ENCODE measurements at regions not wholly inside any gene's neighbourhood (a gene's known extent, or its start where the extent isn't known, plus 50 kb on each side); places are given as distances from the start of the nearest gene placed in this dataset.

DNA sequence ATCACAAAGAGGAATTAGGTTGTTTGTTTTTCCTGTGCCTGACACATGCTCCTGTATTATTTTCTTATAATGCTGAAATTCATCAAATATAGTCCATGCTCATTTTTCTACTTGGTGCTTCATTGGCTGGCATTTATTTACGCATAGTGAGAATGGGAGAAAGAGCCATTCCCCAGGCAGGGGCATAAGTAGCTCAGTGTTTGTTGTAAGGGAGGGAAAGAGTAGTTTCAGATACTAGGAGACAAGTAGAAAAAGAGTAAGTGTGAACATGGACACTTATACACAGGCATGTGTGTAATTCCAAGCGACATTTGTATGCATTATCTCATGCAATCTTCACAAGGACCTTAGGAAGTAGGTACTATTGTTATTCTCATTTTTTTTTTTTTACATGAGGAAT is 111.9 kb upstream of the UGP2 start:
- DNase-seq (ENCODE audit: low spot score in 2 of 2): no peak

DNA sequence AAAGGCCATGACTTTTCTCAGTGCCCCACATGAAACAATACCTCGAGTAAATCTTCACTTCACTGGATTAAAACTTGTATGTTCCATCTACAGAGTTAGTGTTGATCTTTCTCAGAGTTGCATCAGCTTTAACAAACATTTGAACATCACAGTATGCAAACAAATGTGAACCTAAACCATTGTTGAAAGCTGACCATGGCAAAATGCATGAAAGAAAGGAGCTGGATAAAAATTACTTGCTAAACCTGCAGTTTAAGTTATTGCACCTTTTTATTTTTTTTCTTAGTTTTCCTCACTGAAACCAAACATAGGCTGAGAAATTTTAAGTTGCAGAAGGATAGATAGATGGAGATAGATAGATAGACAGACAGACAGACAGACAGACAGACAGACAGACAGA is 107.2 kb upstream of the UGP2 start:
- H3K4me1 ChIP-seq: peaks cover 24% of the 10 kb centered on the region
- no peaks in the 10 kb centered on the region for H3K36me3 ChIP-seq
- no peaks in the 10 kb centered on the region for H3K9me3 ChIP-seq
- WGBS: 85% methylated on average over 1 of the region's 1 CpG
- TF ChIP-seq POLR2AphosphoS5 (IDR thresholded peaks at IDR 0.05): no peak
- TF ChIP-seq, protein P1, sequence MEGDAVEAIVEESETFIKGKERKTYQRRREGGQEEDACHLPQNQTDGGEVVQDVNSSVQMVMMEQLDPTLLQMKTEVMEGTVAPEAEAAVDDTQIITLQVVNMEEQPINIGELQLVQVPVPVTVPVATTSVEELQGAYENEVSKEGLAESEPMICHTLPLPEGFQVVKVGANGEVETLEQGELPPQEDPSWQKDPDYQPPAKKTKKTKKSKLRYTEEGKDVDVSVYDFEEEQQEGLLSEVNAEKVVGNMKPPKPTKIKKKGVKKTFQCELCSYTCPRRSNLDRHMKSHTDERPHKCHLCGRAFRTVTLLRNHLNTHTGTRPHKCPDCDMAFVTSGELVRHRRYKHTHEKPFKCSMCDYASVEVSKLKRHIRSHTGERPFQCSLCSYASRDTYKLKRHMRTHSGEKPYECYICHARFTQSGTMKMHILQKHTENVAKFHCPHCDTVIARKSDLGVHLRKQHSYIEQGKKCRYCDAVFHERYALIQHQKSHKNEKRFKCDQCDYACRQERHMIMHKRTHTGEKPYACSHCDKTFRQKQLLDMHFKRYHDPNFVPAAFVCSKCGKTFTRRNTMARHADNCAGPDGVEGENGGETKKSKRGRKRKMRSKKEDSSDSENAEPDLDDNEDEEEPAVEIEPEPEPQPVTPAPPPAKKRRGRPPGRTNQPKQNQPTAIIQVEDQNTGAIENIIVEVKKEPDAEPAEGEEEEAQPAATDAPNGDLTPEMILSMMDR (IDR thresholded peaks at IDR 0.05): no peak
- TF ChIP-seq POLR2A (IDR thresholded peaks at IDR 0.05): no peak
- no peak for TF ChIP-seq EP300 (IDR thresholded peaks at IDR 0.05)
- DNase-seq (ENCODE audit: low spot score in 2 of 2): no peak
- H3K27ac ChIP-seq: no peak overlapping the region
- H3K4me3 ChIP-seq: no peak overlapping the region
- no peaks in the 10 kb centered on the region for H3K27me3 ChIP-seq

More for the DNA sequence above, 111.9 kb upstream of the UGP2 start:
- no peak for TF ChIP-seq POLR2A (IDR thresholded peaks at IDR 0.05)
- TF ChIP-seq EP300 (IDR thresholded peaks at IDR 0.05): no peak
- no peak for TF ChIP-seq POLR2AphosphoS5 (IDR thresholded peaks at IDR 0.05)
- TF ChIP-seq, protein P1 (IDR thresholded peaks at IDR 0.05): no peak
- Histone ChIP-seq H3K9me3 (no peaks in the 10 kb centered on the region), H3K27me3 (no peaks in the 10 kb centered on the region), H3K27ac (no peak overlapping the region), H3K4me3 (no peak overlapping the region), H3K4me1 (no peaks in the 10 kb centered on the region), H3K36me3 (no peaks in the 10 kb centered on the region)
- 97% methylated on average over 2 of the region's 2 CpGs for WGBS

DNA sequence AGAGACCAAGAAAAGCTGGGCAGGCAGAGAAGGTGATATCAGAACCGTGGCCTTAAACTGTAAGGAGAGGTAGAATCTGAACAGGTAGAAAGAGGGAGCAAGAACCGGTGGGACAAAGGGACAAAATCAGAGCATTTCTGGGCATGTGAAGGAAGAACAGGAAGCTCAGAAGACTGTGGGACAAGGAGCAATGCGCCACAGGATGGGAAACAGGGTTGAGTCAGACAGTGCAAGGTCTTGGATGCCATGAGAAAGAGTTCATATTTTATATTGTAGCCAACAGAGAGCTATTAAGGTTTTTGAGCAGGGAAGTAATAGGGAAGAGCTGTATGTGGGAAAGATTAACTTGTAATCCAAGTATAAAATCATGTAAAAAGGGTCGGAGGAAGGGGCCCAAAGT is 106.4 kb upstream of the UGP2 start:
- no peaks in the 10 kb centered on the region for H3K36me3 ChIP-seq
- no peak overlapping the region for H3K27ac ChIP-seq
- H3K27me3 ChIP-seq: no peaks in the 10 kb centered on the region
- H3K4me1 ChIP-seq: peaks cover 24% of the 10 kb centered on the region
- no peak for DNase-seq (ENCODE audit: low spot score in 2 of 2)
- H3K9me3 ChIP-seq: no peaks in the 10 kb centered on the region
- 74% methylated on average over 4 of the region's 4 CpGs for WGBS
- no peak overlapping the region for H3K4me3 ChIP-seq
- no peak for TF ChIP-seq EP300 (IDR thresholded peaks at IDR 0.05)
- TF ChIP-seq, protein P1 (IDR thresholded peaks at IDR 0.05): no peak
- no peak for TF ChIP-seq POLR2A (IDR thresholded peaks at IDR 0.05)
- TF ChIP-seq POLR2AphosphoS5 (IDR thresholded peaks at IDR 0.05): no peak

DNA sequence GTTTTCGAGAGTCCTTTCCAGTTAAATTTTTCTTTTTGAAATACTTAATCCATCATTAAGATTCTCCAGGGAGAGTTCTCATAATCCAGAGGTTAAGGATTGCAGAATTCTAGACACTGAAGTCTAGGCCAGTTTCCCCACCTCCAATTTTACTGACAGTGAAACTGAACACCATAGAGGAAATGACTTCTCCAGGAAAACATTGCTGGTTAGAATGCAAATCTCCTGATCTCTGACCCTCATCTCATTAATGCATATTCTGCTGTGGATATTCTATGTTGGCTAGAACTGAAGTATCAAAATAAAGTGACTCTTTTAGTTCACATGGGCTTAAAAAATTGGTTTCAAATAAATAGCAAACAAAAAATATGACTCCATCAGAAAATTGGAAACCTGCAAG is 105.8 kb upstream of the UGP2 start:
- H3K9me3 ChIP-seq: no peaks in the 10 kb centered on the region
- H3K27me3 ChIP-seq: no peaks in the 10 kb centered on the region
- H3K27ac ChIP-seq: no peak overlapping the region
- no peaks in the 10 kb centered on the region for H3K36me3 ChIP-seq
- no peak for DNase-seq (ENCODE audit: low spot score in 2 of 2)
- H3K4me1 ChIP-seq: peaks cover 28% of the 10 kb centered on the region
- WGBS: 57% methylated on average over 1 of the region's 1 CpG
- H3K4me3 ChIP-seq: no peak overlapping the region
- TF ChIP-seq, protein P1 (IDR thresholded peaks at IDR 0.05): no peak
- TF ChIP-seq POLR2A (IDR thresholded peaks at IDR 0.05) (no peak), EP300 (IDR thresholded peaks at IDR 0.05) (no peak), POLR2AphosphoS5 (IDR thresholded peaks at IDR 0.05) (no peak)

DNA sequence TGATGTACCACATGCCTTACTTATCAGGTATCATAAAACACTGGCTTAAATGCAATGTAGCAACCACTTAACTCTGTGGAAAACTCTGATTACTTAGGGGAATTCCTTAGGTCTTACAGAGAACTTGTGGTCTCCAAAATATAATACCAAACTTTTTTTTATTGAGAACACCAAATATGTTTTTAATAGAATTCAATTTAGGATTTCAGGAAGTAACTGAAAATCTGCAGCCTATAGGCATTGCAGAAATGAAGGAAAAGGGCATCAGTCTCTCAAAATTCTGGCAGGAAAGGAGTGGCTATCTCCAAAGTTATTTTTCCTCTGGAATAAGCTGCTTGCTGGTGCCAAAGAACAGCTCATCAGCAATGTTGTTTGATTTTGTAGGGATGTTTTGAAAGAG is 105.3 kb upstream of the UGP2 start:
- no peak for DNase-seq (ENCODE audit: low spot score in 2 of 2)
- H3K36me3 ChIP-seq: no peaks in the 10 kb centered on the region
- H3K4me3 ChIP-seq: no peak overlapping the region
- peaks cover 30% of the 10 kb centered on the region for H3K4me1 ChIP-seq
- H3K27me3 ChIP-seq: no peaks in the 10 kb centered on the region
- TF ChIP-seq POLR2A (IDR thresholded peaks at IDR 0.05) (no peak), POLR2AphosphoS5 (IDR thresholded peaks at IDR 0.05) (no peak), EP300 (IDR thresholded peaks at IDR 0.05) (no peak)
- TF ChIP-seq, protein P1 (IDR thresholded peaks at IDR 0.05): no peak
- no peak overlapping the region for H3K27ac ChIP-seq
- no peaks in the 10 kb centered on the region for H3K9me3 ChIP-seq

Data from suprapubic skin (tissue), 4 donors.